ENCODE measurements at regions not wholly inside any gene's neighbourhood (a gene's known extent, or its start where the extent isn't known, plus 50 kb on each side); places are given as distances from the start of the nearest gene placed in this dataset.

DNA sequence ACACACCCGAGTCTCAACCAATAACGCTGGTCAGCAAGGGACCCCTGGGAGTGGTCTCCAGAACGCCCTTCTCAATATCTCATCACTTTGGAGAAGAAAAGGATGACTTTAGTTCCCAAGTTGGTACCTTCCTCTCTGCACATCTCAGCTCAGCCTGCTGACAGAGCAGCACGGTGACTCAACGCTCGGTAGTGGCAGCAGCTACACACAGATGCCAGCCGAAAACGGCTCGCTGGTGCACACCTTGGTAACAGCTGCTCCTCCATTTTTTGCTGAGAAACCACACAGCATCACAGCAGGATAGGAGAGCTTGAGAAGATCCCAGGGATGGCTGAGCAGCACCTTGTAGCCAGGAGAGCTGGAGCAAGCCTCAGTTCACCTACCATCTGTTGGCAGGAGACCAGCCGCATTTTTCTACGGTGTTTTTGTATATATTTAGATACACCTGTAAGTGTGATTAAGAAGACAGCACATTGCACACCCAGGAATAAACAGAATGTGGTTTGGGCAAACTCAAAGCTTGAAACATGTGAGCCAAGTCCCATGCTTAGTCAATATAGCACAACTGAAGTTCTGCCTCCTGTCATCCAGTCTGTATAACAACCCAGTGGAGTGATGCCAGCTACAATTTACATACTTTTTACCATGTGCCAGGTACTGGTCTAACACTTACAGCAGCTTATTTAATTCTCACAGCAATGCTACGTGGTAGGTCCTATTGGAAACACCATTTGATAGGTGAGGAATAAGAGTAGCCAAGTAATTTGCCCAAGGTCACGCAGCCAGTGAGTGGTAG lies 83.8 kb upstream of the ERCC4 start:
- no peaks in the 10 kb centered on the region for H3K9me2 ChIP-seq (ENCODE audit: insufficient read depth)
- BruUV-seq (replicated peaks), result no TSS peak
- H3K4me1 ChIP-seq (ENCODE audit: control insufficient read depth in 1 of 2, insufficient read depth in 2 of 2, low read length in 2 of 2), result no peaks in the 10 kb centered on the region
- H3K9me3 ChIP-seq (ENCODE audit: control insufficient read depth in 1 of 2, insufficient read depth in 1 of 2, low read depth in 1 of 2, low read length in 2 of 2), result no peaks in the 10 kb centered on the region
- DNase-seq (ENCODE audit: low read depth, low spot score) (no peak), ATAC-seq (no peak)
- peaks cover 41% of the 10 kb centered on the region for H3K27me3 ChIP-seq (ENCODE audit: insufficient read depth, low read length)
- H4K20me1 ChIP-seq (ENCODE audit: insufficient read depth), result no peaks in the 10 kb centered on the region
- no peak overlapping the region for H3K4me3 ChIP-seq (replicated peaks in 1 of 2; ENCODE audit: low read depth in 1 of 2, low read length in 2 of 2)
- H3K36me3 ChIP-seq (ENCODE audit: control insufficient read depth in 1 of 2, insufficient read depth in 2 of 2, low read length in 2 of 2), result no peaks in the 10 kb centered on the region
- TF ChIP-seq REST (IDR thresholded peaks at IDR 0.05; ENCODE audit: low read depth) (no peak), ZFX (IDR thresholded peaks at IDR 0.05) (no peak)
- CTCF ChIA-PET, result no interaction called here
- H3K4me2 ChIP-seq (ENCODE audit: low read length), result no peak overlapping the region
- intact Hi-C loops (cut with micrococcal nuclease), result no loop called here
- POLR2A ChIA-PET, result no interaction called here
- no peak overlapping the region for H2AFZ ChIP-seq (ENCODE audit: low read depth, low read length, poor library complexity, severe bottlenecking)
- no peaks in the 10 kb centered on the region for H3K79me2 ChIP-seq (ENCODE audit: insufficient read depth, low read length)
- no peak overlapping the region for H3K27ac ChIP-seq (ENCODE audit: low read depth, low read length)
- H3K9ac ChIP-seq (ENCODE audit: low read length), result no peak overlapping the region
- RAD21 ChIA-PET (ENCODE audit: low non-redundant PET in 1 of 2, low total read pairs in 2 of 2, uncharacterized antibody in 2 of 2, unreplicated experiment in 2 of 2), result no interaction called here

GRCh38 chr16:13838401-13839190 lies 81.4 kb upstream of the ERCC4 start:
- Histone ChIP-seq H4K20me1 (ENCODE audit: insufficient read depth) (no peaks in the 10 kb centered on the region), H3K4me3 (replicated peaks in 1 of 2; ENCODE audit: low read depth in 1 of 2, low read length in 2 of 2) (no peak overlapping the region), H3K79me2 (ENCODE audit: insufficient read depth, low read length) (no peaks in the 10 kb centered on the region), H3K27me3 (ENCODE audit: insufficient read depth, low read length) (peaks cover 51% of the 10 kb centered on the region), H3K9ac (ENCODE audit: low read length) (no peak overlapping the region), H2AFZ (ENCODE audit: low read depth, low read length, poor library complexity, severe bottlenecking) (no peak overlapping the region), H3K4me2 (ENCODE audit: low read length) (no peak overlapping the region), H3K36me3 (ENCODE audit: control insufficient read depth in 1 of 2, insufficient read depth in 2 of 2, low read length in 2 of 2) (no peaks in the 10 kb centered on the region), H3K27ac (ENCODE audit: low read depth, low read length) (no peak overlapping the region), H3K9me3 (ENCODE audit: control insufficient read depth in 1 of 2, insufficient read depth in 1 of 2, low read depth in 1 of 2, low read length in 2 of 2) (no peaks in the 10 kb centered on the region), H3K4me1 (ENCODE audit: control insufficient read depth in 1 of 2, insufficient read depth in 2 of 2, low read length in 2 of 2) (no peaks in the 10 kb centered on the region), H3K9me2 (ENCODE audit: insufficient read depth) (no peaks in the 10 kb centered on the region)
- ChIA-PET CTCF (no interaction called here), POLR2A (no interaction called here), RAD21 (ENCODE audit: low non-redundant PET in 1 of 2, low total read pairs in 2 of 2, uncharacterized antibody in 2 of 2, unreplicated experiment in 2 of 2) (no interaction called here)
- no peak for ATAC-seq
- DNase-seq (ENCODE audit: low read depth, low spot score), result no peak
- no TSS peak for BruUV-seq (replicated peaks)
- intact Hi-C loops (cut with micrococcal nuclease), result no loop called here
- TF ChIP-seq CEBPB (IDR thresholded peaks at IDR 0.05; ENCODE audit: low read depth), result no peak
- TF ChIP-seq JUND (IDR thresholded peaks at IDR 0.05), result no peak
